ENCODE measurements at regions not wholly inside any gene's neighbourhood (a gene's known extent, or its start where the extent isn't known, plus 50 kb on each side); places are given as distances from the start of the nearest gene placed in this dataset.

GRCh38 chr2:236795861-236796219 lies 226.2 kb downstream of the ACKR3 start:
- Histone ChIP-seq H2AFZ (ENCODE audit: insufficient read depth, low read length, poor library complexity) (no peak overlapping the region), H2BK5ac (ENCODE audit: low read depth, low read length, poor library complexity) (no peak overlapping the region), H3K9ac (ENCODE audit: low read length) (no peak overlapping the region), H3K14ac (ENCODE audit: low read length) (peak overlapping the region; percentile 37), H3K4me1 (ENCODE audit: control insufficient read depth in 1 of 2, insufficient read depth in 2 of 2, low read length in 2 of 2) (peaks cover 2 to 3% of the 10 kb centered on the region in 2 experiments), H3K23ac (ENCODE audit: low read length) (no peak overlapping the region), H3K27ac (ENCODE audit: low read depth, low read length) (no peak overlapping the region), H2BK12ac (ENCODE audit: low read length) (no peak overlapping the region), H3K27me3 (ENCODE audit: insufficient read depth, low read length) (no peaks in the 10 kb centered on the region), H3K18ac (ENCODE audit: low read length) (no peak overlapping the region), H2AK5ac (ENCODE audit: low read length) (no peak overlapping the region), H3K79me2 (ENCODE audit: control insufficient read depth, insufficient read depth, low read length, poor library complexity) (no peaks in the 10 kb centered on the region), H4K12ac (ENCODE audit: low read depth, low read length) (no peak overlapping the region), H3K9me3 (ENCODE audit: insufficient read depth, low read depth, low read length) (no peaks in the 10 kb centered on the region), H4K91ac (ENCODE audit: low read depth, low read length) (no peak overlapping the region), H2BK120ac (ENCODE audit: insufficient read depth, low read length, poor library complexity) (no peak overlapping the region), H3K79me1 (ENCODE audit: low read length) (peaks cover 4% of the 10 kb centered on the region), H4K8ac (ENCODE audit: low read depth, low read length) (no peak overlapping the region), H3K36me3 (ENCODE audit: control insufficient read depth in 1 of 2, insufficient read depth in 2 of 2, low read length in 2 of 2) (no peaks in the 10 kb centered on the region), H3K4ac (ENCODE audit: low read depth, low read length) (no peak overlapping the region), H3K4me2 (ENCODE audit: low read length) (no peak overlapping the region), H3K4me3 (ENCODE audit: low read depth, low read length) (no peak overlapping the region)
- DNase-seq, result no peak
- WGBS (ENCODE audit: extremely low coverage, insufficient coverage, insufficient read length), result no CpG with 5 or more reads among the region's 8 CpGs

GRCh38 chr2:236796236-236796635 lies 226.6 kb downstream of the ACKR3 start:
- DNase-seq, result no peak
- no peak overlapping the region for H2AK5ac ChIP-seq (ENCODE audit: low read length)
- H4K91ac ChIP-seq (ENCODE audit: low read depth, low read length), result no peak overlapping the region
- H3K23ac ChIP-seq (ENCODE audit: low read length), result no peak overlapping the region
- H3K4ac ChIP-seq (ENCODE audit: low read depth, low read length), result no peak overlapping the region
- H3K14ac ChIP-seq (ENCODE audit: low read length), result no peak overlapping the region
- no peak overlapping the region for H3K4me3 ChIP-seq (ENCODE audit: low read depth, low read length)
- H2AFZ ChIP-seq (ENCODE audit: insufficient read depth, low read length, poor library complexity), result no peak overlapping the region
- no peaks in the 10 kb centered on the region for H3K79me2 ChIP-seq (ENCODE audit: control insufficient read depth, insufficient read depth, low read length, poor library complexity)
- no peak overlapping the region for H2BK12ac ChIP-seq (ENCODE audit: low read length)
- H3K36me3 ChIP-seq (ENCODE audit: control insufficient read depth in 1 of 2, insufficient read depth in 2 of 2, low read length in 2 of 2), result no peaks in the 10 kb centered on the region
- H4K8ac ChIP-seq (ENCODE audit: low read depth, low read length), result no peak overlapping the region
- no CpG with 5 or more reads among the region's 2 CpGs for WGBS (ENCODE audit: extremely low coverage, insufficient coverage, insufficient read length)
- no peak overlapping the region for H2BK120ac ChIP-seq (ENCODE audit: insufficient read depth, low read length, poor library complexity)
- no peaks in the 10 kb centered on the region for H3K27me3 ChIP-seq (ENCODE audit: insufficient read depth, low read length)
- H3K27ac ChIP-seq (ENCODE audit: low read depth, low read length), result no peak overlapping the region
- H3K18ac ChIP-seq (ENCODE audit: low read length), result no peak overlapping the region
- peaks cover 4% of the 10 kb centered on the region for H3K79me1 ChIP-seq (ENCODE audit: low read length)
- H3K9ac ChIP-seq (ENCODE audit: low read length), result no peak overlapping the region
- H3K9me3 ChIP-seq (ENCODE audit: insufficient read depth, low read depth, low read length), result no peaks in the 10 kb centered on the region
- H4K12ac ChIP-seq (ENCODE audit: low read depth, low read length), result no peak overlapping the region
- no peak overlapping the region for H2BK5ac ChIP-seq (ENCODE audit: low read depth, low read length, poor library complexity)
- no peak overlapping the region for H3K4me2 ChIP-seq (ENCODE audit: low read length)
- peaks cover 2 to 3% of the 10 kb centered on the region in 2 experiments for H3K4me1 ChIP-seq (ENCODE audit: control insufficient read depth in 1 of 2, insufficient read depth in 2 of 2, low read length in 2 of 2)

GRCh38 chr2:236797411-236797810 lies 227.8 kb downstream of the ACKR3 start:
- no peak overlapping the region for H4K8ac ChIP-seq (ENCODE audit: low read depth, low read length)
- H3K9ac ChIP-seq (ENCODE audit: low read length), result no peak overlapping the region
- H3K27ac ChIP-seq (ENCODE audit: low read depth, low read length), result no peak overlapping the region
- no peak overlapping the region for H2BK5ac ChIP-seq (ENCODE audit: low read depth, low read length, poor library complexity)
- H4K12ac ChIP-seq (ENCODE audit: low read depth, low read length), result no peak overlapping the region
- H3K79me1 ChIP-seq (ENCODE audit: low read length), result peaks cover 4% of the 10 kb centered on the region
- no peak overlapping the region for H4K91ac ChIP-seq (ENCODE audit: low read depth, low read length)
- H3K4ac ChIP-seq (ENCODE audit: low read depth, low read length), result no peak overlapping the region
- no peak overlapping the region for H3K18ac ChIP-seq (ENCODE audit: low read length)
- H3K9me3 ChIP-seq (ENCODE audit: insufficient read depth, low read depth, low read length), result no peaks in the 10 kb centered on the region
- no peaks in the 10 kb centered on the region for H3K79me2 ChIP-seq (ENCODE audit: control insufficient read depth, insufficient read depth, low read length, poor library complexity)
- H2AK5ac ChIP-seq (ENCODE audit: low read length), result no peak overlapping the region
- no peak overlapping the region for H3K23ac ChIP-seq (ENCODE audit: low read length)
- no peak overlapping the region for H2AFZ ChIP-seq (ENCODE audit: insufficient read depth, low read length, poor library complexity)
- H3K27me3 ChIP-seq (ENCODE audit: insufficient read depth, low read length), result no peaks in the 10 kb centered on the region
- no peak for DNase-seq
- no CpG with 5 or more reads among the region's 7 CpGs for WGBS (ENCODE audit: extremely low coverage, insufficient coverage, insufficient read length)
- no peak overlapping the region for H3K4me3 ChIP-seq (ENCODE audit: low read depth, low read length)
- H3K4me2 ChIP-seq (ENCODE audit: low read length), result no peak overlapping the region
- H3K14ac ChIP-seq (ENCODE audit: low read length), result no peak overlapping the region
- no peak overlapping the region for H2BK120ac ChIP-seq (ENCODE audit: insufficient read depth, low read length, poor library complexity)
- H3K36me3 ChIP-seq (ENCODE audit: control insufficient read depth in 1 of 2, insufficient read depth in 2 of 2, low read length in 2 of 2), result no peaks in the 10 kb centered on the region
- no peak overlapping the region for H2BK12ac ChIP-seq (ENCODE audit: low read length)
- peaks cover 2 to 3% of the 10 kb centered on the region in 2 experiments for H3K4me1 ChIP-seq (ENCODE audit: control insufficient read depth in 1 of 2, insufficient read depth in 2 of 2, low read length in 2 of 2)

- Histone ChIP-seq H4K8ac (ENCODE audit: low read depth, low read length) (no peak overlapping the region), H3K9ac (ENCODE audit: low read length) (no peak overlapping the region), H4K91ac (ENCODE audit: low read depth, low read length) (no peak overlapping the region), H3K14ac (ENCODE audit: low read length) (no peak overlapping the region), H3K4me3 (ENCODE audit: low read depth, low read length) (no peak overlapping the region), H2AK5ac (ENCODE audit: low read length) (no peak overlapping the region), H2BK12ac (ENCODE audit: low read length) (no peak overlapping the region), H2AFZ (ENCODE audit: insufficient read depth, low read length, poor library complexity) (no peak overlapping the region), H3K9me3 (ENCODE audit: insufficient read depth, low read depth, low read length) (no peaks in the 10 kb centered on the region), H3K79me2 (ENCODE audit: control insufficient read depth, insufficient read depth, low read length, poor library complexity) (no peaks in the 10 kb centered on the region), H3K36me3 (ENCODE audit: control insufficient read depth in 1 of 2, insufficient read depth in 2 of 2, low read length in 2 of 2) (no peaks in the 10 kb centered on the region), H3K4me1 (ENCODE audit: control insufficient read depth in 1 of 2, insufficient read depth in 2 of 2, low read length in 2 of 2) (peaks cover 2 to 3% of the 10 kb centered on the region in 2 experiments), H3K27ac (ENCODE audit: low read depth, low read length) (no peak overlapping the region), H3K27me3 (ENCODE audit: insufficient read depth, low read length) (no peaks in the 10 kb centered on the region), H2BK120ac (ENCODE audit: insufficient read depth, low read length, poor library complexity) (no peak overlapping the region), H3K23ac (ENCODE audit: low read length) (no peak overlapping the region), H3K79me1 (ENCODE audit: low read length) (peaks cover 3% of the 10 kb centered on the region), H3K4me2 (ENCODE audit: low read length) (no peak overlapping the region), H4K12ac (ENCODE audit: low read depth, low read length) (no peak overlapping the region), H3K4ac (ENCODE audit: low read depth, low read length) (no peak overlapping the region), H3K18ac (ENCODE audit: low read length) (no peak overlapping the region), H2BK5ac (ENCODE audit: low read depth, low read length, poor library complexity) (no peak overlapping the region)
- DNase-seq, result no peak
- no CpG with 5 or more reads among the region's 3 CpGs for WGBS (ENCODE audit: extremely low coverage, insufficient coverage, insufficient read length)
Observed at GRCh38 chr2:236798491-236798890, 228.9 kb downstream of the ACKR3 start.
